ENCODE measurements at regions not wholly inside any gene's neighbourhood (a gene's known extent, or its start where the extent isn't known, plus 50 kb on each side); places are given as distances from the start of the nearest gene placed in this dataset.

DNA sequence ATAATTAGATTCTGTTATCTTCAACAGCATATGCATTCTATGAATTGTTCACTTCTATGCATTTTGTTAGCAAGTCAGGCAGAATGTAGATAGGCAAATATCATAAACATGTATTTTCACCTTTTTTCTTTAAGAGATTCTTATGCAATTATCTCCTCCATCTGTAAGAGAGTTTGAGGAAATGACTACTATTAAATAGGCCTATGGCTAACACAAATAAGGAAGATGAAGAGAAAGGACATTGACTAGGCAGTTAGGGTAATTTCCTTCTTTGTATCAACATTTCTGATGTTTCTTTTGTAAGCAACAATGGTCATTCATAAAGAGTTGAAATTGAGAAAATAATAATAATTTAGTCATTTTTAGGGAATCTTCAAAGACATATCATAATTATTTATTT, 145.2 kb upstream of the CDH12 start:
- TF ChIP-seq EZH2 (IDR thresholded peaks at IDR 0.05; ENCODE audit: borderline replicate concordance, low read length): no peak
- TF ChIP-seq, protein P1, sequence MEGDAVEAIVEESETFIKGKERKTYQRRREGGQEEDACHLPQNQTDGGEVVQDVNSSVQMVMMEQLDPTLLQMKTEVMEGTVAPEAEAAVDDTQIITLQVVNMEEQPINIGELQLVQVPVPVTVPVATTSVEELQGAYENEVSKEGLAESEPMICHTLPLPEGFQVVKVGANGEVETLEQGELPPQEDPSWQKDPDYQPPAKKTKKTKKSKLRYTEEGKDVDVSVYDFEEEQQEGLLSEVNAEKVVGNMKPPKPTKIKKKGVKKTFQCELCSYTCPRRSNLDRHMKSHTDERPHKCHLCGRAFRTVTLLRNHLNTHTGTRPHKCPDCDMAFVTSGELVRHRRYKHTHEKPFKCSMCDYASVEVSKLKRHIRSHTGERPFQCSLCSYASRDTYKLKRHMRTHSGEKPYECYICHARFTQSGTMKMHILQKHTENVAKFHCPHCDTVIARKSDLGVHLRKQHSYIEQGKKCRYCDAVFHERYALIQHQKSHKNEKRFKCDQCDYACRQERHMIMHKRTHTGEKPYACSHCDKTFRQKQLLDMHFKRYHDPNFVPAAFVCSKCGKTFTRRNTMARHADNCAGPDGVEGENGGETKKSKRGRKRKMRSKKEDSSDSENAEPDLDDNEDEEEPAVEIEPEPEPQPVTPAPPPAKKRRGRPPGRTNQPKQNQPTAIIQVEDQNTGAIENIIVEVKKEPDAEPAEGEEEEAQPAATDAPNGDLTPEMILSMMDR (IDR thresholded peaks at IDR 0.05; ENCODE audit: low read length): no peak
